ENCODE measurements at regions not wholly inside any gene's neighbourhood (a gene's known extent, or its start where the extent isn't known, plus 50 kb on each side); places are given as distances from the start of the nearest gene placed in this dataset.
"Not testable (repeated sequence)": the region's sequence is repeated elsewhere in the genome, so short reads cannot be mapped to it uniquely, and the experiment has no call there.

GRCh38 chr2:67906547-67906946, 156.3 kb downstream of the C1D start:
- H3K4me1 ChIP-seq (ENCODE audit: control insufficient read depth, insufficient read depth, low read length); H4K20me1 ChIP-seq (ENCODE audit: control insufficient read depth, insufficient read depth); H3K9ac ChIP-seq (ENCODE audit: control insufficient read depth, insufficient read depth, low read length); BruUV-seq (replicated peaks); DNase-seq (ENCODE audit: low read depth, low spot score); H3K27me3 ChIP-seq (replicated peaks in 1 of 2; ENCODE audit: control insufficient read depth in 2 of 2, insufficient read depth in 2 of 2, low read length in 1 of 2); H2AFZ ChIP-seq (ENCODE audit: control insufficient read depth, low read depth, low read length); ATAC-seq; H3K4me3 ChIP-seq; intact Hi-C loops (cut with micrococcal nuclease; ENCODE audit: unreplicated experiment); FAIRE-seq; H3K27ac ChIP-seq (ENCODE audit: control insufficient read depth, insufficient read depth); H3K79me2 ChIP-seq (ENCODE audit: control insufficient read depth, insufficient read depth, low read length); POLR2A ChIA-PET; in situ Hi-C loops (cut with MboI); H3K4me2 ChIP-seq (ENCODE audit: control insufficient read depth, insufficient read depth); CTCF ChIA-PET; RAD21 ChIA-PET (ENCODE audit: unreplicated experiment); H3K36me3 ChIP-seq (ENCODE audit: control insufficient read depth in 2 of 2, insufficient read depth in 2 of 2, low read length in 1 of 2); H3K9me3 ChIP-seq (replicated peaks; ENCODE audit: control insufficient read depth, insufficient read depth, low read length): not testable (repeated sequence)
- SMC1A ChIA-PET (ENCODE audit: uncharacterized antibody, unreplicated experiment): interaction anchor here (1.0 kb wide), 1 partner anchor 33 kb away, joined by 3 read pairs; no protein-coding TSS in a partner anchor

DNA sequence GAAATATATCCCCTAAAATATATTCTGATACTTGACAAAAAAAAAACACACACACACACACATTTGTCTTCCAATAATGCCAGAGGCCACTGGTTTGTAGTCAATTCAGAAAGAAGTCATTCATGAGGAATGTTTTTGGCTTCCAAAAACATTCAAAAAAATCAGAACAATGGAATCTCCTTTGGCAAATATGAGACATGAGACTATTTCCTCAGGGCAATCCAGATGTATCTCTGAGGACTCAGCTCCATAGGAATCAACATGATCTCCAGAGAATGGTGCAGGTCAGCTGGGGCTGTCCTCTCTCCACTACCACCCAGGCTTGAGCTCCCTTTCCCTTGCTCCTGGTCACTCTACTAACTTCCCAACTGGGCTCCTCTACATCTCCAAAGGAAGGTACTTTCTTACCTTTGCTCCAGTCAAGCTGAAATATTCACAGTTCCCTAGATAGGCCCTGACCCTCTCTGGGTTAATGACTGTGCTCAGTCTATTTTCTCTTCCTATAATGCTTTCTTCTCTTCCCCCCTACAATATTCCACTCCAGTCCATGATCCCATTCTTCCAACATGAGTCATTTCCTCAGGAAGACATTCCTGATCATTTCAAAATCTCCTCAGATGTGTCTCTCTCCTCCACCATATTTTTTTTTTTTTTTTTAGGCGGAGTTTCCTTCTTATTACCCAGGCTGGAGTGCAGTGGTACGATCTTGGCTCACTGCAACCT, 145.3 kb downstream of the C1D start:
- RAD21 ChIA-PET (ENCODE audit: unreplicated experiment): no interaction called here
- no peak overlapping the region for H3K9ac ChIP-seq (ENCODE audit: control insufficient read depth, insufficient read depth, low read length)
- intact Hi-C loops (cut with micrococcal nuclease; ENCODE audit: unreplicated experiment) (no loop called here), in situ Hi-C loops (cut with MboI) (no loop called here)
- no TSS peak for BruUV-seq (replicated peaks)
- ATAC-seq (no peak), FAIRE-seq (no peak), DNase-seq (ENCODE audit: low read depth, low spot score) (no peak)
- CTCF ChIA-PET: no interaction called here
- H3K36me3 ChIP-seq (ENCODE audit: control insufficient read depth in 2 of 2, insufficient read depth in 2 of 2, low read length in 1 of 2): no peaks in the 10 kb centered on the region
- SMC1A ChIA-PET (ENCODE audit: uncharacterized antibody, unreplicated experiment): interaction anchor here (0.7 kb wide), 1 partner anchor 34 kb away, joined by 3 read pairs; no protein-coding TSS in a partner anchor
- TF ChIP-seq CBX5 (IDR thresholded peaks at IDR 0.05; ENCODE audit: low read depth) (no peak), EZH2 (IDR thresholded peaks at IDR 0.05; ENCODE audit: borderline replicate concordance, control insufficient read depth, low read depth, low read length) (no peak), ZNF384 (IDR thresholded peaks at IDR 0.05; ENCODE audit: borderline replicate concordance, low read depth, low read length) (no peak), FOXM1 (IDR thresholded peaks at IDR 0.05; ENCODE audit: low read depth, low read length) (no peak), RB1 (IDR thresholded peaks at IDR 0.05; ENCODE audit: borderline replicate concordance) (no peak), CTCF (IDR thresholded peaks at IDR 0.05 in 2 of 3, conservative IDR thresholded peaks at IDR 0.05 in 1 of 3; ENCODE audit: control insufficient read depth in 2 of 3, extremely low read depth in 1 of 3, insufficient read depth in 1 of 3, low read depth in 3 of 3, low read length in 3 of 3) (no peak), GATAD2B (conservative IDR thresholded peaks at IDR 0.05; ENCODE audit: low read depth) (no peak), USF2 (IDR thresholded peaks at IDR 0.05; ENCODE audit: borderline replicate concordance, low read depth, low read length) (no peak)
- TF ChIP-seq, protein P1, sequence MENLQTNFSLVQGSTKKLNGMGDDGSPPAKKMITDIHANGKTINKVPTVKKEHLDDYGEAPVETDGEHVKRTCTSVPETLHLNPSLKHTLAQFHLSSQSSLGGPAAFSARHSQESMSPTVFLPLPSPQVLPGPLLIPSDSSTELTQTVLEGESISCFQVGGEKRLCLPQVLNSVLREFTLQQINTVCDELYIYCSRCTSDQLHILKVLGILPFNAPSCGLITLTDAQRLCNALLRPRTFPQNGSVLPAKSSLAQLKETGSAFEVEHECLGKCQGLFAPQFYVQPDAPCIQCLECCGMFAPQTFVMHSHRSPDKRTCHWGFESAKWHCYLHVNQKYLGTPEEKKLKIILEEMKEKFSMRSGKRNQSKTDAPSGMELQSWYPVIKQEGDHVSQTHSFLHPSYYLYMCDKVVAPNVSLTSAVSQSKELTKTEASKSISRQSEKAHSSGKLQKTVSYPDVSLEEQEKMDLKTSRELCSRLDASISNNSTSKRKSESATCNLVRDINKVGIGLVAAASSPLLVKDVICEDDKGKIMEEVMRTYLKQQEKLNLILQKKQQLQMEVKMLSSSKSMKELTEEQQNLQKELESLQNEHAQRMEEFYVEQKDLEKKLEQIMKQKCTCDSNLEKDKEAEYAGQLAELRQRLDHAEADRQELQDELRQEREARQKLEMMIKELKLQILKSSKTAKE (IDR thresholded peaks at IDR 0.05; ENCODE audit: low read depth, poor library complexity, severe bottlenecking): no peak
- H2AFZ ChIP-seq (ENCODE audit: control insufficient read depth, low read depth, low read length): no peak overlapping the region
- POLR2A ChIA-PET: no interaction called here
- peaks cover 0 to 4% of the 10 kb centered on the region in 2 experiments; a peak in 3 of 4 replicates for H3K27me3 ChIP-seq (replicated peaks in 1 of 2; ENCODE audit: control insufficient read depth in 2 of 2, insufficient read depth in 2 of 2, low read length in 1 of 2)
- H3K4me2 ChIP-seq (ENCODE audit: control insufficient read depth, insufficient read depth): no peak overlapping the region
- no peaks in the 10 kb centered on the region; the same call in 1 of the 2 replicates for H4K20me1 ChIP-seq (ENCODE audit: control insufficient read depth, insufficient read depth)
- WGBS (ENCODE audit: insufficient coverage, insufficient replicate concordance, low lambda C conversion rate, missing lambda C conversion rate): 83% methylated on average over 1 of the region's 2 CpGs
- H3K4me3 ChIP-seq: no peak overlapping the region
- no peaks in the 10 kb centered on the region for H3K79me2 ChIP-seq (ENCODE audit: control insufficient read depth, insufficient read depth, low read length)
- H3K27ac ChIP-seq (ENCODE audit: control insufficient read depth, insufficient read depth): no peak overlapping the region
- no peaks in the 10 kb centered on the region for H3K9me3 ChIP-seq (replicated peaks; ENCODE audit: control insufficient read depth, insufficient read depth, low read length)
- H3K4me1 ChIP-seq (ENCODE audit: control insufficient read depth, insufficient read depth, low read length): no peaks in the 10 kb centered on the region

All from GM12878 (cell line).